H1 (cell line): ENCODE measurements at regions not wholly inside any gene's neighbourhood (a gene's known extent, or its start where the extent isn't known, plus 50 kb on each side); places are given as distances from the start of the nearest gene placed in this dataset.

ENCODE experiments used
- CTCF ChIA-PET: fragments of 300-600 bp; sonication (Branson Sonifier 250); formaldehyde crosslinking; loops from one replicate; lab custom pipeline; 2021; ENCODE audit not compliant: partially characterized antibody; lab: Charles Lee
- POLR2A ChIA-PET: fragments of 300-600 bp; sonication (Branson Sonifier 250); formaldehyde crosslinking; loops from one replicate; lab custom pipeline; 2021; ENCODE audit warnings: inconsistent platforms; ENCODE audit not compliant: partially characterized antibody; lab: Charles Lee
- DNase-seq, 2 experiments: peaks; one replicate each; pipeline versions ENCODE4 v3.0.0 to v3.0.0-alpha.2; 2010 to 2022; ENCODE audit warnings: low spot score in 2 of 2, low read depth in 1 of 2, mixed read lengths in 1 of 2
- FAIRE-seq: peaks from 2 replicates; lab custom pipeline; 2011; peaks lifted over from hg19 to GRCh38; lab: Jason Lieb, UNC
- H2AFZ ChIP-seq: 2 replicates; pipeline ENCODE4 v1.8.1; 2012; ENCODE audit warnings: low read length, inconsistent platforms
- H2AK5ac ChIP-seq: 2 replicates; pipeline ENCODE4 v1.6.1; 2013; ENCODE audit warnings: low read depth, low read length
- H2BK120ac ChIP-seq: replicated peaks from 2 replicates; pipeline ENCODE3; 2013; ENCODE audit warnings: low read depth, low read length, inconsistent platforms
- H2BK12ac ChIP-seq: 2 replicates; pipeline ENCODE4 v1.6.1; 2013; ENCODE audit warnings: low read depth, low read length
- H2BK15ac ChIP-seq: 2 replicates; pipeline ENCODE4 v1.6.1; 2013; ENCODE audit warnings: low read length
- H2BK20ac ChIP-seq: 2 replicates; pipeline ENCODE4 v1.6.1; 2013; ENCODE audit warnings: low read length
- H2BK5ac ChIP-seq: 2 replicates; pipeline ENCODE4 v1.6.1; 2013; ENCODE audit warnings: low read depth, low read length
- H3K14ac ChIP-seq: 2 replicates; pipeline ENCODE4 v1.6.1; 2013; ENCODE audit warnings: inconsistent platforms; ENCODE audit not compliant: insufficient read length
- H3K18ac ChIP-seq: 2 replicates; pipeline ENCODE4 v1.6.1; 2013; ENCODE audit warnings: low read length; ENCODE audit errors: extremely low read depth
- H3K23ac ChIP-seq: 2 replicates; pipeline ENCODE4 v1.6.1; 2013; ENCODE audit warnings: inconsistent platforms; ENCODE audit not compliant: insufficient read length
- H3K23me2 ChIP-seq: 2 replicates; pipeline ENCODE4 v1.6.1; 2013; ENCODE audit warnings: low read depth, low read length
- H3K27ac ChIP-seq: 2 replicates; pipeline ENCODE4 v1.6.1; 2011; ENCODE audit warnings: low read depth, low read length, inconsistent platforms
- H3K27me3 ChIP-seq, 4 experiments: replicated peaks in 1 of 4; 1 replicate in 1 of 4; 2 replicates in 3 of 4; pipeline versions ENCODE4 v1.6.1 to v1.8.1; 2011 to 2013; ENCODE audit warnings: low read length in 3 of 4, mild to moderate bottlenecking in 3 of 4, inconsistent platforms in 2 of 4, mixed read lengths in 2 of 4, moderate library complexity in 1 of 4; ENCODE audit not compliant: control insufficient read depth in 3 of 4, insufficient read depth in 3 of 4; ENCODE audit errors: extremely low read depth in 1 of 4
- H3K36me3 ChIP-seq, 4 experiments: 2 replicates each; pipeline versions ENCODE4 v1.6.1 to v1.8.1; 2011 to 2013; ENCODE audit warnings: mild to moderate bottlenecking in 4 of 4, low read length in 3 of 4, moderate library complexity in 2 of 4, control low read depth in 1 of 4, inconsistent platforms in 1 of 4; ENCODE audit not compliant: insufficient read depth in 4 of 4, control insufficient read depth in 2 of 4
- H3K4ac ChIP-seq: replicated peaks from 2 replicates; pipeline ENCODE3; 2013; ENCODE audit warnings: low read length, low read depth, mixed read lengths, inconsistent platforms; ENCODE audit not compliant: insufficient read length
- H3K4me1 ChIP-seq, 4 experiments: replicated peaks in 1 of 4; 1 replicate in 1 of 4; 2 replicates in 3 of 4; pipeline versions ENCODE4 v1.6.1 to v1.8.1; 2011 to 2013; ENCODE audit warnings: low read length in 3 of 4, inconsistent platforms in 2 of 4, mixed read lengths in 1 of 4; ENCODE audit not compliant: insufficient read depth in 4 of 4, control insufficient read depth in 3 of 4
- H3K4me2 ChIP-seq, 2 experiments: 2 replicates each; pipeline versions ENCODE4 v1.6.1 to v1.8.1; 2011 to 2013; ENCODE audit warnings: low read depth in 2 of 2, low read length in 2 of 2, control low read depth in 1 of 2, inconsistent platforms in 1 of 2, mild to moderate bottlenecking in 1 of 2; ENCODE audit not compliant: insufficient read depth in 1 of 2
- H3K4me3 ChIP-seq, 4 experiments: fragments of 200-600, 300-600 bp in 1 of 4; sonication (generic), shearing (Covaris generic), sonication (Bioruptor Twin) in 1 of 4; 2 replicates each; pipeline versions ENCODE4 v1.5.1 to v1.8.1; 2011 to 2016; ENCODE audit warnings: low read length in 4 of 4, low read depth in 3 of 4, control low read depth in 2 of 4, inconsistent platforms in 2 of 4, mild to moderate bottlenecking in 2 of 4, mixed read lengths in 1 of 4, moderate library complexity in 1 of 4; ENCODE audit not compliant: insufficient read depth in 2 of 4; ENCODE audit errors: extremely low read depth in 1 of 4
- H3K56ac ChIP-seq: replicated peaks from 2 replicates; pipeline ENCODE3; 2013; ENCODE audit warnings: low read depth, mild to moderate bottlenecking, mixed read lengths, low read length, inconsistent platforms; ENCODE audit not compliant: insufficient read length
- H3K79me1 ChIP-seq: 2 replicates; pipeline ENCODE4 v1.6.1; 2013; ENCODE audit warnings: low read depth, low read length, control low read depth
- H3K79me2 ChIP-seq, 2 experiments: 2 replicates each; pipeline versions ENCODE4 v1.6.1 to v1.8.1; 2012 to 2013; ENCODE audit warnings: low read length in 2 of 2, mild to moderate bottlenecking in 2 of 2, inconsistent platforms in 1 of 2; ENCODE audit not compliant: insufficient read depth in 2 of 2, control insufficient read depth in 1 of 2
- H3K9ac ChIP-seq, 4 experiments: replicated peaks in 1 of 4; 1 replicate in 1 of 4; 2 replicates in 3 of 4; pipeline versions ENCODE4 v1.6.1 to v1.8.1; 2011 to 2013; ENCODE audit warnings: low read depth in 3 of 4, low read length in 3 of 4, control low read depth in 2 of 4, mild to moderate bottlenecking in 2 of 4, moderate library complexity in 2 of 4, inconsistent platforms in 1 of 4; ENCODE audit errors: extremely low read depth in 1 of 4
- H3K9me3 ChIP-seq, 2 experiments: 2 replicates each; pipeline versions ENCODE4 v1.6.1 to v1.8.1; 2012 to 2013; ENCODE audit warnings: mild to moderate bottlenecking in 2 of 2, moderate library complexity in 2 of 2, control low read depth in 1 of 2, inconsistent platforms in 1 of 2, low read depth in 1 of 2, low read length in 1 of 2, mixed read lengths in 1 of 2; ENCODE audit not compliant: insufficient read depth in 2 of 2
- H4K20me1 ChIP-seq, 2 experiments: replicated peaks in 1 of 2; 2 replicates each; pipeline versions ENCODE3 to v1.8.1; 2011 to 2013; ENCODE audit warnings: inconsistent platforms in 2 of 2, low read length in 2 of 2, mild to moderate bottlenecking in 1 of 2; ENCODE audit not compliant: insufficient read depth in 2 of 2, control insufficient read depth in 1 of 2
- H4K5ac ChIP-seq: 2 replicates; pipeline ENCODE4 v1.6.1; 2013; ENCODE audit warnings: low read length, low read depth, mixed read lengths, inconsistent platforms; ENCODE audit not compliant: insufficient read length
- H4K8ac ChIP-seq: 2 replicates; pipeline ENCODE4 v1.8.0; 2013; ENCODE audit warnings: mild to moderate bottlenecking, moderate library complexity, low read length, inconsistent platforms; ENCODE audit not compliant: insufficient read depth; ENCODE audit errors: extremely low read depth
- H4K91ac ChIP-seq: replicated peaks from 2 replicates; pipeline ENCODE3; 2013; ENCODE audit warnings: low read length, mixed read lengths, inconsistent platforms; ENCODE audit not compliant: insufficient read length
- ASH2L ChIP-seq: fragments of 200-600, 300-600 bp; sonication (generic); IDR thresholded peaks from one replicate; pipeline ENCODE4 v1.7.1; 2017; ENCODE audit warnings: low read length
- CTCF ChIP-seq, 3 experiments: IDR thresholded peaks; 1 replicate in 2 of 3; 2 replicates in 1 of 3; pipeline versions ENCODE4 v1.5.1 to v1.6.1; 2011; ENCODE audit warnings: low read length in 3 of 3, mild to moderate bottlenecking in 3 of 3, inconsistent platforms in 2 of 3, low read depth in 1 of 3, moderate library complexity in 1 of 3; ENCODE audit not compliant: insufficient read depth in 1 of 3; ENCODE audit errors: control extremely low read depth in 1 of 3
- KDM5A ChIP-seq: fragments of 200-600 bp; IDR thresholded peaks from 2 replicates; pipeline ENCODE4 v1.7.1; 2012; ENCODE audit warnings: mild to moderate bottlenecking, low read length, inconsistent platforms, mixed read lengths
- MAFK ChIP-seq: IDR thresholded peaks from 2 replicates; pipeline ENCODE4 v1.6.1; 2012; ENCODE audit warnings: low read depth, mild to moderate bottlenecking, improper control_type of control experiment, low read length
- MAX ChIP-seq: IDR thresholded peaks from 2 replicates; pipeline ENCODE4 v1.6.1; 2012; ENCODE audit warnings: inconsistent platforms
- POLR2AphosphoS5 ChIP-seq: IDR thresholded peaks from 2 replicates; pipeline ENCODE4 v1.6.1; 2011; ENCODE audit warnings: low read depth, low read length
- POU5F1 ChIP-seq: IDR thresholded peaks from 2 replicates; pipeline ENCODE4 v1.6.1; 2011; ENCODE audit warnings: low read depth, mild to moderate bottlenecking, low read length, moderate library complexity
- RFX5 ChIP-seq: IDR thresholded peaks from 2 replicates; pipeline ENCODE4 v1.6.1; 2011; ENCODE audit warnings: low read depth, low read length, improper control_type of control experiment, borderline replicate concordance
- SIX5 ChIP-seq: IDR thresholded peaks from 2 replicates; pipeline ENCODE4 v1.6.1; 2011; ENCODE audit warnings: mild to moderate bottlenecking, low read depth, low read length
- ZNF274 ChIP-seq: IDR thresholded peaks from 2 replicates; pipeline ENCODE4 v1.7.0; 2012; ENCODE audit warnings: low read length, borderline replicate concordance; ENCODE audit errors: extremely low read depth
- WGBS, 2 experiments: shearing (Covaris generic) in 1 of 2; methylation state at CpG; one replicate each; pipeline versions ENCODE4 v1.1.6 to v1.1.7; 2013 to 2015; ENCODE audit warnings: low lambda C conversion rate in 2 of 2, mixed read lengths in 2 of 2, inconsistent platforms in 1 of 2, low coverage in 1 of 2, missing lambda C conversion rate in 1 of 2; ENCODE audit not compliant: insufficient replicate concordance in 2 of 2, insufficient coverage in 1 of 2, insufficient read length in 1 of 2; ENCODE audit errors: extremely low coverage in 1 of 2, missing lambda C conversion rate in 1 of 2; 5-methylcytosine and 5-hydroxymethylcytosine counted together

GRCh38 chr1:68908316-68908715 lies 411.4 kb upstream of the DEPDC1 start:
- TF ChIP-seq POU5F1 (no peak), SIX5 (no peak), MAX (no peak), CTCF (IDR thresholded peaks at IDR 0.05; ENCODE audit: control extremely low read depth in 1 of 3, insufficient read depth in 1 of 3, low read depth in 1 of 3, low read length in 3 of 3) (no peak), POLR2AphosphoS5 (no peak), ASH2L (no peak), ZNF274 (no peak), KDM5A (no peak), MAFK (no peak), RFX5 (no peak)
- Histone ChIP-seq H3K27me3 (no peaks in the 10 kb centered on the region), H3K18ac (no peak overlapping the region), H3K9ac (no peak overlapping the region), H3K14ac (no peak overlapping the region), H2BK20ac (no peak overlapping the region), H3K56ac (no peak overlapping the region), H3K23me2 (no peaks in the 10 kb centered on the region), H3K79me2 (no peaks in the 10 kb centered on the region), H4K91ac (no peak overlapping the region), H3K4me2 (no peak overlapping the region), H2BK15ac (no peak overlapping the region), H2BK12ac (no peak overlapping the region), H2AFZ (no peak overlapping the region), H3K4ac (no peak overlapping the region), H3K4me1 (no peaks in the 10 kb centered on the region), H3K4me3 (no peak overlapping the region), H3K27ac (no peak overlapping the region), H3K23ac (no peak overlapping the region), H2BK120ac (no peak overlapping the region), H4K8ac (no peak overlapping the region), H3K9me3 (0 out of 4 replicates have a peak, but pooled peaks cover 0 to 4% of the 10 kb centered on the region in 2 experiments), H4K5ac (no peak overlapping the region), H3K79me1 (no peaks in the 10 kb centered on the region), H3K36me3 (no peaks in the 10 kb centered on the region), H2AK5ac (no peak overlapping the region), H4K20me1 (no peaks in the 10 kb centered on the region), H2BK5ac (no peak overlapping the region)
- FAIRE-seq (no peak), DNase-seq (no peak)
- ChIA-PET POLR2A (no interaction called here), CTCF (no interaction called here)
- 90% methylated on average over 2 of the region's 2 CpGs; no CpG with 5 or more reads in 1 of the 2 experiments for WGBS, 2 experiments
